GM18861 (cell line): ENCODE measurements at regions not wholly inside any gene's neighbourhood (a gene's known extent, or its start where the extent isn't known, plus 50 kb on each side); places are given as distances from the start of the nearest gene placed in this dataset.
"Not testable (repeated sequence)": the region's sequence is repeated elsewhere in the genome, so short reads cannot be mapped to it uniquely, and the experiment has no call there.

Experiments
- ATAC-seq: cut with Tn5 transposase; IDR thresholded peaks from one replicate; pipeline ENCODE4 v1.9.1; 2021; ENCODE audit not compliant: unreplicated experiment

GRCh38 chr6:167661552-167662044 is 165.1 kb upstream of the AFDN start:
- ATAC-seq, result no peak

GRCh38 chr6:167662075-167662880 is 164.4 kb upstream of the AFDN start:
- ATAC-seq, result no peak

GRCh38 chr6:167662881-167663205 is 163.9 kb upstream of the AFDN start:
- no peak for ATAC-seq

GRCh38 chr6:167663316-167663715 is 163.4 kb upstream of the AFDN start:
- no peak for ATAC-seq

GRCh38 chr6:167663784-167664443 is 162.8 kb upstream of the AFDN start:
- ATAC-seq, result no peak

GRCh38 chr6:167664678-167665660 is 161.7 kb upstream of the AFDN start:
- ATAC-seq, result no peak

GRCh38 chr6:167665698-167666330 is 160.9 kb upstream of the AFDN start:
- ATAC-seq, result no peak

- no peak for ATAC-seq
These were observed 160.0 kb upstream of the AFDN start for GRCh38 chr6:167666571-167667203.

GRCh38 chr6:167667204-167668018 is 159.3 kb upstream of the AFDN start:
- no peak for ATAC-seq

GRCh38 chr6:167668019-167668753 is 158.5 kb upstream of the AFDN start:
- no peak for ATAC-seq

- ATAC-seq, result no peak
These were observed 157.8 kb upstream of the AFDN start for GRCh38 chr6:167668754-167669552.

GRCh38 chr6:167669553-167669849 is 157.2 kb upstream of the AFDN start:
- no peak for ATAC-seq

GRCh38 chr6:167669870-167670802 is 156.6 kb upstream of the AFDN start:
- no peak for ATAC-seq

GRCh38 chr6:167670938-167671338 is 155.8 kb upstream of the AFDN start:
- ATAC-seq, result no peak

GRCh38 chr6:167671379-167671976 is 155.2 kb upstream of the AFDN start:
- not testable (repeated sequence) for ATAC-seq

GRCh38 chr6:167671977-167672687 is 154.6 kb upstream of the AFDN start:
- ATAC-seq, result no peak
